Hematopoietic multipotent progenitor cell treated with erythropoietin and hydrocortisone succinate and interleukin-3 and kit ligand, for 6 days (in vitro differentiated cells): ENCODE measurements at regions not wholly inside any gene's neighbourhood (a gene's known extent, or its start where the extent isn't known, plus 50 kb on each side); places are given as distances from the start of the nearest gene placed in this dataset.
"Not testable (repeated sequence)": the region's sequence is repeated elsewhere in the genome, so short reads cannot be mapped to it uniquely, and the experiment has no call there.

Source experiments
- DNase-seq: peaks from one replicate; pipeline ENCODE4 v3.0.0-alpha.2; 2015

GRCh38 chr2:104979786-104980185 is 58.1 kb upstream of the MRPS9 start:
- not testable (repeated sequence) for DNase-seq

- no peak for DNase-seq
Observed at GRCh38 chr2:104982111-104982510, 55.8 kb upstream of the MRPS9 start.
